Non-pigmented ciliary epithelial cell (primary cell): ENCODE measurements at regions not wholly inside any gene's neighbourhood (a gene's known extent, or its start where the extent isn't known, plus 50 kb on each side); places are given as distances from the start of the nearest gene placed in this dataset.
"Not testable (repeated sequence)": the region's sequence is repeated elsewhere in the genome, so short reads cannot be mapped to it uniquely, and the experiment has no call there.

Experiments
- DNase-seq: peaks from one replicate; pipeline ENCODE4 v3.0.0-alpha.2; 2010; ENCODE audit warnings: low read depth

GRCh38 chr5:26538226-26538625 is 500.2 kb downstream of the CDH9 start:
- no peak for DNase-seq

GRCh38 chr5:26535215-26535614 is 503.2 kb downstream of the CDH9 start:
- DNase-seq = no peak

GRCh38 chr5:26530305-26530704 is 508.1 kb downstream of the CDH9 start:
- no peak for DNase-seq

- no peak for DNase-seq
These were observed 519.1 kb downstream of the CDH9 start for GRCh38 chr5:26519245-26519644.

GRCh38 chr5:26518065-26518464 is 520.3 kb downstream of the CDH9 start:
- DNase-seq = no peak

- no peak for DNase-seq
These were observed 539.4 kb downstream of the CDH9 start for GRCh38 chr5:26498972-26499371.

- DNase-seq = no peak
These were observed 542.9 kb downstream of the CDH9 start for GRCh38 chr5:26495437-26495836.

GRCh38 chr5:26492906-26493459 is 545.4 kb downstream of the CDH9 start:
- DNase-seq = no peak

- DNase-seq = no peak
These were observed 550.8 kb downstream of the CDH9 start for GRCh38 chr5:26487553-26487952.

GRCh38 chr5:26486631-26487030 is 551.8 kb downstream of the CDH9 start:
- DNase-seq = no peak

- not testable (repeated sequence) for DNase-seq
These were observed 553.1 kb downstream of the CDH9 start for GRCh38 chr5:26485146-26485860.

GRCh38 chr5:26482810-26483375 is 555.5 kb downstream of the CDH9 start:
- DNase-seq = peak; percentile 22

- DNase-seq = no peak
These were observed 556.1 kb downstream of the CDH9 start for GRCh38 chr5:26482076-26482809.

- no peak for DNase-seq
These were observed 567.9 kb downstream of the CDH9 start for GRCh38 chr5:26470439-26470838.

- no peak for DNase-seq
These were observed 599.3 kb downstream of the CDH9 start for GRCh38 chr5:26439121-26439520.

- no peak for DNase-seq
These were observed 603.7 kb downstream of the CDH9 start for GRCh38 chr5:26434688-26435087.

GRCh38 chr5:26432386-26432785 is 606.0 kb downstream of the CDH9 start:
- no peak for DNase-seq

- DNase-seq = no peak
These were observed 608.1 kb downstream of the CDH9 start for GRCh38 chr5:26430323-26430722.

- DNase-seq = no peak
These were observed 611.1 kb downstream of the CDH9 start for GRCh38 chr5:26427281-26427680.

- DNase-seq = no peak
These were observed 618.4 kb downstream of the CDH9 start for GRCh38 chr5:26419987-26420386.

GRCh38 chr5:26416911-26417310 is 621.5 kb downstream of the CDH9 start:
- DNase-seq = no peak

GRCh38 chr5:26415987-26416779 is 622.2 kb downstream of the CDH9 start:
- no peak for DNase-seq
